NCI-H2227 (cell line): ENCODE measurements at regions not wholly inside any gene's neighbourhood (a gene's known extent, or its start where the extent isn't known, plus 50 kb on each side); places are given as distances from the start of the nearest gene placed in this dataset.

Experiments
- DNase-seq: peaks from one replicate; lab custom pipeline; 2025; ENCODE audit not compliant: unreplicated experiment; lab: John Stamatoyannopoulos, UW

- DNase-seq: no peak
Observed at GRCh38 chr3:22208844-22209243, 457.8 kb upstream of the ZNF385D start.

- DNase-seq: no peak
Observed at GRCh38 chr3:22209578-22209977, 458.6 kb upstream of the ZNF385D start.

- DNase-seq: no peak
Observed at GRCh38 chr3:22210693-22211092, 459.7 kb upstream of the ZNF385D start.

- DNase-seq: no peak
Observed at GRCh38 chr3:22216601-22217000, 465.6 kb upstream of the ZNF385D start.

GRCh38 chr3:22225161-22225560 is 474.2 kb upstream of the ZNF385D start:
- no peak for DNase-seq

- DNase-seq: no peak
Observed at GRCh38 chr3:22228705-22229104, 477.7 kb upstream of the ZNF385D start.

GRCh38 chr3:22231061-22231460 is 480.1 kb upstream of the ZNF385D start:
- DNase-seq: no peak

GRCh38 chr3:22236490-22237270 is 485.7 kb upstream of the ZNF385D start:
- DNase-seq: no peak

- no peak for DNase-seq
Observed at GRCh38 chr3:22239011-22239410, 488.0 kb upstream of the ZNF385D start.

GRCh38 chr3:22241110-22241509 is 490.1 kb upstream of the ZNF385D start:
- no peak for DNase-seq

GRCh38 chr3:22244761-22245521 is 493.9 kb upstream of the ZNF385D start:
- no peak for DNase-seq

GRCh38 chr3:22245811-22246583 is 495.0 kb upstream of the ZNF385D start:
- no peak for DNase-seq

GRCh38 chr3:22249658-22250057 is 498.6 kb upstream of the ZNF385D start:
- DNase-seq: no peak

GRCh38 chr3:22257252-22257651 is 506.2 kb upstream of the ZNF385D start:
- DNase-seq: no peak

GRCh38 chr3:22262386-22262785 is 511.4 kb upstream of the ZNF385D start:
- no peak for DNase-seq

- DNase-seq: no peak
Observed at GRCh38 chr3:22263042-22263441, 512.0 kb upstream of the ZNF385D start.

GRCh38 chr3:22265403-22265802 is 514.4 kb upstream of the ZNF385D start:
- no peak for DNase-seq

GRCh38 chr3:22269831-22270230 is 518.8 kb upstream of the ZNF385D start:
- no peak for DNase-seq

- DNase-seq: no peak
Observed at GRCh38 chr3:22276351-22276750, 525.3 kb upstream of the ZNF385D start.

- no peak for DNase-seq
Observed at GRCh38 chr3:22284559-22284958, 533.5 kb upstream of the ZNF385D start.

GRCh38 chr3:22288756-22289155 is 537.7 kb upstream of the ZNF385D start:
- DNase-seq: no peak

GRCh38 chr3:22292681-22293080 is 541.7 kb upstream of the ZNF385D start:
- no peak for DNase-seq
